ENCODE measurements at regions not wholly inside any gene's neighbourhood (a gene's known extent, or its start where the extent isn't known, plus 50 kb on each side); places are given as distances from the start of the nearest gene placed in this dataset.

DNA sequence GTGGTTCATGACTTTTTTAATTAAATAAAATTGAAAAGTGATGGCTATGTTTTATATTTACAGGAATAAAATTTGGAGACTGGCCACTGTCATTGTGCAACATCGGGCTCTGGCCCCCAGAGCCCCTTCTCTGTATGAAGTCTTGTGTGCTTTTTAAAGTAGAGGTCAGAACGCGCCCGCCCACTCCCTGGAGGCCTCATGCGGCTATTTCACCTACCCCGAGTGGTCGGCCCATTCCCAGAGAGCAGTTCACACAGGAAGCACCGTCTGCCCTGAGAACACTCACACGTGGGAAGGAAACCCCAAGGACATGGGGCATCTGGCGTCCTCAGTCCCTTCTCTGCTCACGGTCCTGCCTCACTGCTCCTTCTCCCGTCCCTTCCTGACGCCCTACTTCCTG is 296.9 kb upstream of the SALL3 start:
- no peak for DNase-seq (ENCODE audit: low read depth in 4 of 4, low spot score in 1 of 4)

DNA sequence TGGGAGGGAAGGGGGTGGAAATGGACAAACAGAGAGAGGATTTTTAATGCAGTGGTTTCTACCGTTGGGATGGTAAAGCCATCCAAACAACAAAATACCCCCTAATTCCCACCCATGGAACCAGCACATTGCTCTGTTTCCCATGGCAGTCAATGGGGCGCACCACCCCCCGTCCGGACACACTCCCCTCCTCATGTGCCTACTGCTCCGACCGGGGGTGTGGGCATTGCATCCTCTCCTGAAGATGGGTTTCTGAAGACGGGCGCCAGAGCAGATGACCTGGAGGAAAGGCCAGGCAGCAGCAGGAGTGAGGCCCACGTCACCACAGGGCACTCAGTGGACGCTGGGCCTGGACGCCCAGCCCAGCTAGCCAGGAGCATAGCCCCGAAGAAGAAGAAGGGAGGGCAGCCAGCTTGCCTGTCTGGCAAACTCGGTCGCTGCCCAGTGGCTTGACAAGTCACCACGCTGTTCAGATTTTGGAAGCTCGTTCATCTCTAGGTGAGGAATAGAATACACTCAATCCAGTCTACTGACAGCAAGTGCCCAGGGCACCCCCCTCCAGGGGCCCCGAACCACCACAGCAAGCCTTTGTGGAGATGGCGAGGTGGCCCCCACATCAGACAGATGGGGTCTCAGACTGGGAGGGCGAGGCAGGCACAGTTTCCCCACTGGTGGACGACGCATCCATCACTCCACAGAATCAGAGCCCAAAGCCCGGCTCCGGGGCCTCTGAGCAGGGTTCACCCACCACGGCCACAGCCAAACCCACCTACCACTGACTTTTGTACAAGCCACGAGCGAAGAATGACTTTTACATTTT is 296.2 kb upstream of the SALL3 start:
- no peak for DNase-seq (ENCODE audit: low read depth in 4 of 4, low spot score in 1 of 4)

DNA sequence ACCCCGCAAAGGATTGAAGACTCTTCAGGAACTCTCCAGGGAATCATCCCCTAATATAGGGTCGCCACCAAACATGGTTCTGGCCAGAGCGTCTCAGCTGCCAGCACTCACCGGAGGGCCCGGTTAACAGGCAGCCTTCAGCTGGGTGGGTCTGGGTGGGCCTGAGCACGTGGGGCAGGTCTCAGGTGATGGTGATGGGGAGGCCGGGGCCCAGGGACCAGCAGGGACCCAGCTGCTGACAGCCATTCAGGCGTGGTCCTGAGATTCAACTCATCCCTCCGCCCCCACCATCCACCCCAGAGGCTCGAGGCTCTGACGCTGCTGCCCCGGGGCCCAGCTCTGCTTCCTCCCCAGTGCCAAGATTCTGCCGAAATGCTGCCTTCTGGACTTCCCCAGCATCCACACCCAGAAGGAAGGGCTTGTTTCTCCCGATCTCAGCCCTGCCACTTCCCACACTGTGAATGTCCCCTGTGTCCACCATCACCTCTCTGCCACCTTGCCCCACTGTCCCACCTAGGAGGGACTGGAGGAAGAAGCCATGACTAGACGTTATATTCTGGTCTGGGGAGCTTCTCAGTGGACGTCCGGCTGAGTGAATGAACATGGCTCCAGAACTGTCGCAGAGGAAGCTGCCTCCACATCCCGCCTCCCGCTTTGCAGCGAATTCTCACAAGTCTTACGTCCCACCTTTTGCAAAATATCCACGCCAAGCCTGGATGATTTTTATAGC is 294.2 kb upstream of the SALL3 start:
- DNase-seq (ENCODE audit: low read depth in 4 of 4, low spot score in 1 of 4) = no peak

DNA sequence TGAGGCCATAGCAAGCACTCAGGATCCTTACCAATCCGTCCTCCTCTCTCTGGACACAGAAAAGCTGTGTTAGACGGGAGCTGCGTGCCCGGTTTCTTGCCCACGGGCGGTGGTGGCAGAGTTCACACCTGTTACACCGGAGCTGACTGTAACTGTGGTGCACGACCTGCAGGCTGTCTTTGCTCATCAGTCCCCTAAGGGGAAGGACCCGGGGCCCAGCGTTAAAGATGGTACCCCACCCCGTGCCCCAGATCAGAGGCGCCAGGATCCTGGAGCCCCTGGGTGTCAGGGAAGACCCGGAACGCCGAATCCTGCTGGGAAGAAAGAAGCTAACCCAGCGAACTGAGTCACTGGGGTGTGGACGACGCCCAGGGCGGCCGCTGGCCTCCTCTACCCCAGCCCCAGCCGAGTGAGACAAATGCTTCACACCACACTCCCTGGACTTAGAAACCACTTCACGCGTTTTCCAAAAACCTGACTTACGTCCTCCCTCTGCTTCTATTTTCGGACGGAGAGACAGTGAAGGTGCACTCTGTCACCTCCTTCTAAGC is 293.6 kb upstream of the SALL3 start:
- no peak for DNase-seq (ENCODE audit: low read depth in 4 of 4, low spot score in 1 of 4)

DNA sequence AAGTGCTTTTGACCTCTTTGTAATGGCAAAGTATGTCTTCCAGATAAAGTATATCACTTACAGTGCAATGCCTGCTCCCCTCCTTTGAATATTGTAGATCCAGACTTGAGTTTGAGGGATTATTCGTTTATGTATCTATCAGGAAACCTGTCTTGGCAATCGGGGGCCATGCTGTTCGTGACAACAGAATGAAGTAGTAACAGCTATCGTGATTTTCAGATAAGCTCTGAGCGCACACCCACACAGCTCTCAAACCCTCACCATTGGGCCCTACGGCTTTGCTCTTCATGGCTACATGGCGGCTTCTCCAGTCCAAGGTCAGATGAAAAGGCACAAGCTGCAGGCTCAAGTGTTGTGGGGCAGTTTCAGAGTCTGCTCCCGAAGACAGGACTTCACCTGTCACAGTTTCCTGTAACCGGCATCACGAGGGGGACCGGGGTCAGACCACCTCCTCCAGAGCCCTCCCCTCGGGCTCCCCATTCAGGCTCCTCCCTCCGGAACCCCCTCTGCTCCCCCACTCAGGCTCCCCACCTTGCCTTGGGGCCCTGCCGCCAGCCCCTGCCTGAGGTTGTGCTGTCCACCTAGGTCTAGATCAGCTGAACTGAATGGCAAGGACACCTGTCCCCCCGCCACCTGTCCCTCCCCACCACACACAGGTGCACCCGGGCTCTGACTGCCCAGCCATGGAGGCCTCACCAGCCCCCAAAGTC is 292.5 kb upstream of the SALL3 start:
- no peak for DNase-seq (ENCODE audit: low read depth in 4 of 4, low spot score in 1 of 4)

DNA sequence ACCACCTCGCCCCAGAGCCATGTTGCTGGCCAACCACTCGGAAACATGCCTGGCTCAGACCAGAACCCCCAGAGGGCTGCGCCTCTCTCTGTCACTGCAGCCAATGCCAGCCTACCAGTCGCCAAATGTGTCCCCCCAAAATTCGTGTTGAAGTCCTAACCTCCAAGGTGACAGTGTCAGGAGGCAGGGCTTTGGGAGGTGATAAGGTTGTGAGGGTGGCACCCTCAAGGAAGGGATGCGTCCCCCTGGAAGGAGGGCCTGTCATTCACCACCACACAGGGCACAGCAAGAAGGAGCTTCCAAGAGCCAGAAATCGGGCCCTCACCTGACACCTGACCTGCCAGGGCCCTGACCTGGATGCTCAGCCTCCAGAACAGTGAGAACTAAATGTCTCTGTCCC is 291.9 kb upstream of the SALL3 start:
- no peak for DNase-seq (ENCODE audit: low read depth in 4 of 4, low spot score in 1 of 4)

DNA sequence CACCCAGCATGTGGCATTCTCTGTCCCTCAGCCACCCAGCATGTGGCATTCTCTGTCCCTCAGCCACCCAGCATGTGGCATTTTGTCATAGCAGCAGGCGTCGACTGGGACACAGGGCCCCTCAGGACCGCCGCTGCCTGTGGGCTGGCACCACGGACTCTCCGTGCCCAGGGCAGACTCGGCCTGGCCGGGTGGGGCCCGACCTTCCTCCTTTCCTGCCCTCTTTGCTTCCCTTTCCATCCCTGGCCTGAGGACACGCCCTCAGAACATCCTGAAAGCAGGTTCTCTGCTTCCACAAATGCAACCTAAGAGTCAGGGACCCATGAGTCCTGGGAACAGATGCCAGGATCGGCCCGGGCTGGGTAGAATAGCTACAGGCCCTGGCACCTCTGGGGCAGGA is 291.4 kb upstream of the SALL3 start:
- DNase-seq (ENCODE audit: low read depth in 4 of 4, low spot score in 1 of 4) = no peak

DNA sequence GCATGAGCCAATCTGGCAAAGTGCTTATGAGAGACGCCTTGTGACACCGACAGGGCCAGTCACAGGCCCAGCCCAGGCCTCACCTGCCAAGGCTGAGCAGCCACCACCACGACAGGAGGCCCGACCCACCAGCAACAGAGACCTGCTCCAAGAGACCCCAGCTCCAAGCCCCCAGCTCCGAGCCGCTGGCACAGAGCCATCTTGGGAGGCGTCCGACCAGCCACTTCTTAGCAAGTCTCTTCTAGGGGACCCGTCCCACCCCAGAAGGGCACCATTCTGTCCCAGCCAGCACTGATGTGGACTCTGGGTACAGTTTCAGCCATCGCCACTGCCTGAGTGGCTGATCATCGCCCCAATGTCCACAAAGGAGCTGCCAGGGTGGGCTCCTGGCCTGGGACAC is 290.7 kb upstream of the SALL3 start:
- no peak for DNase-seq (ENCODE audit: low read depth in 4 of 4, low spot score in 1 of 4)

DNA sequence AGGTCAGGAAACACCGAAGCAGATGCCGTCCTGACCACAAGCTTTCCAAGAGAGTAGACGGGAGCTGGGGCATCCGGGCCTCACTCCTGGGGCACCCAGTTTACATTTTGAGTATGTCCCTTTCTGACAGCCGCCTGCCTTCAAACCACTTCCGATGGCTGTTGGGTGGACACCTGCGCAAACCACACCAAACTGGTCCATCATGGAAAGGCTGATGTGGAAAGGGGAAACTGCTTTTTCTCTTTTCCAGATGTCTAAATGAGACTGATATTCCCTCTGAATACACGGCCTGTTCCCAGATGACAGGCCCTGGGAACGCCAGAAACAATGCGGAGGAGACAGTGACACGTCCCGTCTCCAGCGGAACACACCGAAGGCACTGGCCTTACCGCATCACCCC is 290.0 kb upstream of the SALL3 start:
- no peak for DNase-seq (ENCODE audit: low read depth in 4 of 4, low spot score in 1 of 4)

DNA sequence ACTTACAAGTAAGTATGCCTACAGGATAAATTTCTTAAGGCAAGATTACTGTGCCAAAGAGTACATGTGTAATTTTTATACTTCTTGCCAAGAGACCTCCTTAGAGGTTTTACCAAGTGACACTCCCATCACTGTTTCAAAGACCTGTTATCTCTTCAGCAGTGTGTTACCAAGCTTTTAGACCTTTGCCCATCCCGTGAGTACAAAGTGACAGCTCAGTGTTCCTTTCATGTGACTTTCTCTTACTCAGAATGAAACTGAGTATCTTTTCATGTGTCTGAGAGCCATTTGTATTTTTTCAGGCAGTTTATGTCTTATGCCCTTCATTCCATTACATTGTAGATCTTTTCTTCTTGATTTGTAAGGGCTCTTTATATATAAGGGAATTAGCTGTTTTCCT is 287.5 kb upstream of the SALL3 start:
- no peak for DNase-seq (ENCODE audit: low read depth in 4 of 4, low spot score in 1 of 4)

DNA sequence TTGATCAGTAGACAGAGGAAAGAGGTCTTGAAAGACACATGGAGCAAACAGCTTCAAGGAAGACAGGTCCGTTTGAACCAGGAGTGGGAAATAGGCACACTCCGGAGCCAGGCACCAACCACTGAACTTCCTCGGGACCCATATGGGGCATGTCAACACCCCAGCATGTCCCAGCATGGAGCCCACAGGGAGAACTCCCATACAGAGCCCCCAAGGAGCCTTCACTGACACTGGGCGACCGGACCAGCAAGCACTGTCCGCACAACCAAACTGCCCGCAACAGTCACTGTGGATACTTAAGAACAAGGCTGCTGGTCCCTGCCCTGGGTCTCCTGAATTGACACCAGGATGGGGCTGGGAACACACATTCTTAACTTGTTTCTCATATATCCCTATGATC is 286.2 kb upstream of the SALL3 start:
- no peak for DNase-seq (ENCODE audit: low read depth in 4 of 4, low spot score in 1 of 4)

DNA sequence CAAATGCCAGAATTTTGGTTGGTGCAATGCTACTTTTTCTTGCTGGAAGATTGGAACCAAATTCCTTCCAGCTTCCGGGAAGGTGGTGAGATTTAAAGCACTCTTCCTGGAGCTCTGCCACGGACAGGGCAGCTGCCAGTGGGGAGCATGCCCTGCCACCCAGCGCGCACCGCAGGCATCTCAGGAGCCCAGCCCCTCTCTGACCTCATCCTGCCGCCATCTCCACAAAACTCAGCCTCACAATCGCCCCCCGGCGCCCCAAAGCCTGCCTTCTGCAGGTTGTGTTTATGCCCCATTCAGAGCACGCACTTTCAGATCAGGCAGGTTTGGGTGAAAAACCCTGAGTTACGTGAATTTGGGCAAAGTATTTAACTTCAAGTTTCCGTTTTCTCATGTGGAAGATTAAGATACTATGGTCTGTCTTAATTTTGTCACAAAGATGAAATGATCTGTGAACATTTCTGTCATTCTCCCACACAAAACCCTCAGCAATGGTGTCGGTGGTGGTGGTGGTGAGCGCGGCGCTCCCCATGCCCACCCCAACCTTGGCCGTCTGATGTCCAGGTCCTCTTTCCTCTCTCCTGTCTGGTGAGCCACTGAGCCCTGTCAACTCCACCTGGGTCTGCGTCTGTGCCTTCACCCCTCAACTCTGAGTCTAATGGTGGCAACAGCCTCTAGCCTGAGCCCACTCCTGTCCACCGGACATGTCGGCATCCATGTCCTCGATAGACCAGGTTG is 282.8 kb upstream of the SALL3 start:
- no peak for DNase-seq (ENCODE audit: low read depth in 4 of 4, low spot score in 1 of 4)

DNA sequence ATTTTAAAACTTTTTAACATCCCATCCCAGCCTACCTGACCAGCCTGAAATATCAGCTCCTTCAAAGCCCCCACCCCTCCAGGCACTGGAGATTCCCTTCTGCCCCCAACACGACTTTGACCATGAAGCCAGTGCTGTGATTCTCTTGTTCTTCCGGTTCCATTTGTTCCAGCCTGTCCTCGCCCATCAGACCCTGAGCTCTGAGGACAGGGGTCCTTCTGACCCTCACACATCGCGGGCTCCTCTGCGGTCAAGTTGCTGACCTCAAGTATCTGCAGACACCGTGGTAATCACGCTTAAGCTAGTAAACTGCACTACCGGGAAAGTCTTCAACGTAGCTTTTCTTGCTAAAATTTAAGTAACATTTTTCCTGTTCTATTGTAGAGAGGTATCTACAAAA is 282.2 kb upstream of the SALL3 start:
- DNase-seq (ENCODE audit: low read depth in 4 of 4, low spot score in 1 of 4) = no peak

DNA sequence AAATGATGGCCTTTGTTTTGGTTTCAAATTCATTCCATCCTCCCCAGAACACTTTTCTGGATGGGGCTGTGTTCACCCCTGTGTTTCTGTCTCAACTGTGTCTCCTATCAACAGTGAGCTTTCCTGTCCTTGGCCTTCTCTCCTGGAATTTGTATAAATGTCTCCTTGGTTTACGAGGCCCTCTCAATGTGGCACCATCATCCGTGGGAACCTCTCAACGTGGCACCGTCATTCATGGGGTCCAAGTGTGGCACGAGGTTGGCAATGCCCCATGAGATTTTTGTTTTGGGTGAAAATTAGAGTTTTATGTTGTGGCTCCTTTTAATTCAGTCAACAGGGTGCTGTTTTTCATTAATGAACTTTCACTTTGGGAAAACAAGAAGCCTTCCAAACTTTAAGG is 280.7 kb upstream of the SALL3 start:
- DNase-seq (ENCODE audit: low read depth in 4 of 4, low spot score in 1 of 4) = no peak

DNA sequence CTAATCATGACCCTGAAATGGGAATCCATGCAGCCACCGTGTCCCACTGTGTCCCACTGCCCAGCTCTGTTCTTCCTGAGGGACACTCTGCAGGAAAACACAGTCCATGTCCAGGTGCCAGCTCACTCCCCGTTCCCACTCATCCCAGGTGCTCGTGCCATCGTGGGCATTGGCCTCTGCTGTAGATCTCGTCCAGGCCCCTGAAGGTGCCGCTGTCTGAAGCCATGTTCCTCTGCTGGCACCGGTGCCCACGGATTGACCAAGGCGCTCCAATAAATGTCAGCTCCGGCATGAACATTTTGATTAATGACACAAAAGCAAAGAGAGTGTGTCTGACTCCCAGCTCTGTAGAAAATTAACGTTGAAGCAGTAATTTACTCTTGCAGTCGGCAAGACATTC is 280.1 kb upstream of the SALL3 start:
- no peak for DNase-seq (ENCODE audit: low read depth in 4 of 4, low spot score in 1 of 4)

DNA sequence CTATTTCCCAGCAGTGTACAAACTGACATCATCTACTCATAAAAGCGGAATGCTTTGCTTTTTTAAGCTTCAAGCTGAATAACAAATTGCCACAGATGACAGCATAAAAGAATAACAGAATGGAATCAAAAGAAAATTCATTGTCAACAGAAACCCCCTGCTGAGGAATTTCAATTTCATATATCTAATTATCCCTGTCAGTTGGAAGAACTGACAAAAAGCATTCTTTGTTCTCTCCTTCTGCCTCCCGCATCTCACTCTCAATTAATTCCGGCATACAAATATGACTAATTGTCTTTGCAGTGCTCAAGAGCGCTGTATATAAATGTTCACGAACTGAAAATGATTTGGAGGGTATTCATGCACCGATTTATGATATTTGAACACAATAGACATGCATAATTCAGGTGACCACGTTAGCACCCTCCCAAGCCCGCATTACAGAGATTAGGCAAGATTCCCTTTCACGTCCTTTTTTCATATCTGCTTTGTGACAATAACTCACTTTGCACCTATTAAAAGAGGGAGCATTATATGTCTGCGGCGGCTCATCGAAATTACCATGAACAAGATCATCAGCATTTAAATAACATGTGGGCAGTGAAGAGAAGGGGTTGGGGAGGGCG is 277.7 kb upstream of the SALL3 start:
- no peak for DNase-seq (ENCODE audit: low read depth in 4 of 4, low spot score in 1 of 4)

DNA sequence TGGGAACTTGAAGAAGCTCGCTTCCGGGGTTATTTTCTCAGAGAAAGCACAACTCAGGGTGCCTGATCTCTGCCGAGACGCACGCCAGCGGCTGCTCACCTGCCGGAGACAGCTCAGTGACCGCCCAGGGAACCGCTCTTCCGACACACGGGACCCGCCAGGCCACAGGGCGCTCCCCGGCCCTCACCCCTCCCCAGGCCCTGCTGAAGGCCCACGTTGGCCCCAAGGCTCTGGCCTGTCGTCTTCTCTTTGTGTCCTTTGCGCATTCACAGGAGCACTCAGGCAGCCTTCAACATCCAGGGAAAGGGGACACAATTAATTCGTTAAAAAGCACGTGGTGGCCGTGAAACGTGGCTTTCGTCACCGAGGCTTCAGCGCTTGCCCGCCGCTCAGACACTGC is 276.3 kb upstream of the SALL3 start:
- DNase-seq (ENCODE audit: low read depth in 4 of 4, low spot score in 1 of 4) = no peak

DNA sequence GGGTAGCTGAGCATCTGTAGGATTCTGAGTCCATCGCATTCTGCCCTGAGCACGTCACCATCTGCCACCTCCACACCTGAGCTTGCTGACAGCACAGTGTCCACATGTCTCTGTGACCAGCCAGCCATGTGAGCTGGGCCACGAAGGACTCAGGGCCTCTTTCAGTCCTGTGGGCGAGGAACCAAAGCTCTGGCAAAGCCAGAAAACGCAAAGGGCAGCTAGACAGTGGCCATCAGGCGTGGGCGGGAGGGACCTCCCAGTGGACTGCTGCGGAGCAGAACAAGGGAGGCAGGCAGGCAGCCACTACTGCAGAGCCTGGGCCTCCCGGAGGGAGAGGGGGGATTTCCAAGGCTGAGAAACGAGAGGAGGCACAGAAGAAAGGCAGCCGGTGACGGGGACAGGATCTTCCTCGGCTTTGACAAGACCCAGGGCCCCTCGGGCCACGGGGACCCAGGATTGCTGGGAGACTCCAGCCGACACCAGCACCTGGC is 274.6 kb upstream of the SALL3 start:
- no peak for DNase-seq (ENCODE audit: low read depth in 4 of 4, low spot score in 1 of 4)

DNA sequence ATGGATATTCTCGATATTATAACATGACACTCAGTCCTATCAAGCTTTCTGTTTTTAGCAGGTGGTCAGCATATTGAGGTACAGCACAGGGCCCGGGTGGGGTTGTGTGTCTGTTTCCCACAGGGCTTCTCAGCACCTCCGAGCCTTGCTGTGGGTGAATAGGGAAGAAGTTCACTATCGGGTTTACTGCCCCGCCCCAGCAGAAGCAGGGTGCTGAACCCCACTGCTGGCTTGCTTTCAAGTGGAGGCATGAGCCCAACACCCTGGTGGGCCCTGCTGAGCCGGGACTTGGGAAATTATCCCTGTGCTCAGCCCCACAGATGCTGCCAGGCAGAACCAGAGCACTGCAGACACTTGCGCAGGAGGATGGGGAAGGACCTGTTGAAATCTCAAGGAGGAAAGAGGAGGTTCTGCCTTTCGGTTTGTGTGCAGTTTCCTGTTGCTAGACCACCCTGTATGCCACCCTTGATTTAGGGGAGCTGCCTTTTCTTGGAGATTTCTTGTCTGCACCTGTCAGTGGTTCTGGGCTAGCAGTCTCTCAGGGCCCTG is 270.3 kb upstream of the SALL3 start:
- DNase-seq (ENCODE audit: low read depth in 4 of 4, low spot score in 1 of 4) = no peak

DNA sequence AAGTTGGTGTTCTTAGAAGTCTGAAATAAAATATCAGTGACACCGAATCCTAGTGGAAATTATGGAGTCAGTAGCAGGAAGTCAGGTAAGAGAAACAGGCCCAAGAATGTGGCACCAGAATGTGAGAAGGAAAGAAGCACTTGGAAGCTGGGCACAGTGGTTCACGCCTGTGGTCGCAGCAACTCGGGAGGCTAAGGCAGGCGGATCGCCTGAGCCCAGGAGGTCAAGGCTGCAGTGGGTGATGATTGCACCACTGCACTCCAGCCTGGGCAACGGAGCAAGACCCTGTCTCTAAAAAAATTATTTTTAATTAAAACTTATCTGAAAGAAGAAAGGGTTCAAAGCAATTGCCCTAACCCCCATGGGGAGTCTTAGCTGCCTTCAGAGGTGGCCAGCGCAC is 268.3 kb upstream of the SALL3 start:
- no peak for DNase-seq (ENCODE audit: low read depth in 4 of 4, low spot score in 1 of 4)
